Liver (tissue), 8 donors: ENCODE measurements at regions not wholly inside any gene's neighbourhood (a gene's known extent, or its start where the extent isn't known, plus 50 kb on each side); places are given as distances from the start of the nearest gene placed in this dataset.

Experiments
- DNase-seq: peaks from one replicate; pipeline ENCODE4 v3.0.0-alpha.2; 2017; ENCODE audit warnings: low spot score
- H3K27ac ChIP-seq, 2 donors: one replicate each; pipeline ENCODE4 v1.7.0; 2013; ENCODE audit warnings: inconsistent platforms in 2 of 2, low read length in 2 of 2, control low read depth in 1 of 2, low read depth in 1 of 2, mild to moderate bottlenecking in 1 of 2
- H3K27me3 ChIP-seq, 4 donors: one replicate each; pipeline versions ENCODE4 v1.6.1 to v1.7.0; 2013; ENCODE audit warnings: low read length in 3 of 4, inconsistent platforms in 1 of 4, mild to moderate bottlenecking in 1 of 4, moderate library complexity in 1 of 4; ENCODE audit not compliant: control insufficient read depth in 4 of 4, insufficient read depth in 4 of 4
- H3K36me3 ChIP-seq, 4 donors: one replicate each; pipeline versions ENCODE4 v1.6.1 to v1.7.0; 2013; ENCODE audit warnings: low read length in 3 of 4, mild to moderate bottlenecking in 3 of 4, low read depth in 1 of 4, moderate library complexity in 1 of 4; ENCODE audit not compliant: control insufficient read depth in 4 of 4, insufficient read depth in 3 of 4
- H3K4me1 ChIP-seq, 4 donors: one replicate each; pipeline versions ENCODE4 v1.6.1 to v1.7.0; 2013; ENCODE audit warnings: low read length in 3 of 4, mild to moderate bottlenecking in 3 of 4, moderate library complexity in 1 of 4; ENCODE audit not compliant: control insufficient read depth in 4 of 4, insufficient read depth in 4 of 4
- H3K4me3 ChIP-seq, 3 donors: one replicate each; pipeline versions ENCODE4 v1.6.1 to v1.7.0; 2013; ENCODE audit warnings: low read length in 3 of 3, control low read depth in 1 of 3, low read depth in 1 of 3, mild to moderate bottlenecking in 1 of 3
- H3K9ac ChIP-seq, 2 donors: one replicate each; pipeline ENCODE4 v1.7.0; 2013; ENCODE audit warnings: low read length in 2 of 2, mild to moderate bottlenecking in 2 of 2, moderate library complexity in 2 of 2, control low read depth in 1 of 2, low read depth in 1 of 2
- H3K9me3 ChIP-seq, 4 donors: one replicate each; pipeline versions ENCODE4 v1.6.1 to v1.7.0; 2013; ENCODE audit warnings: low read length in 3 of 4; ENCODE audit not compliant: control insufficient read depth in 4 of 4
- EGR1 ChIP-seq, 2 donors: IDR thresholded peaks; 2 replicates each; pipeline ENCODE4 v1.6.1; 2016 to 2018; ENCODE audit warnings: antibody characterized with exemption in 2 of 2, low read depth in 2 of 2
- HNF4A ChIP-seq, 2 donors: conservative IDR thresholded peaks; 2 replicates each; pipeline ENCODE4 v1.6.1; 2016; ENCODE audit warnings: antibody characterized with exemption in 2 of 2, mild to moderate bottlenecking in 2 of 2
- JUND ChIP-seq, 2 donors: IDR thresholded peaks; 2 replicates each; pipeline ENCODE4 v1.6.1; 2016; ENCODE audit warnings: antibody characterized with exemption in 2 of 2
- NR2F2 ChIP-seq: IDR thresholded peaks from 2 replicates; pipeline ENCODE4 v1.6.1; 2016; ENCODE audit warnings: antibody characterized with exemption
- RXRA ChIP-seq, 2 donors: IDR thresholded peaks; 2 replicates each; pipeline ENCODE4 v1.6.1; 2017 to 2018; ENCODE audit warnings: antibody characterized with exemption in 2 of 2, mild to moderate bottlenecking in 1 of 2
- SP1 ChIP-seq: IDR thresholded peaks from 2 replicates; pipeline ENCODE4 v1.6.1; 2018; ENCODE audit warnings: antibody characterized with exemption, mild to moderate bottlenecking
- TAF1 ChIP-seq: conservative IDR thresholded peaks from 2 replicates; pipeline ENCODE4 v1.6.1; 2016; ENCODE audit warnings: antibody characterized with exemption, mild to moderate bottlenecking
- WGBS: extraction: QIAGEN DNeasy Blood & Tissue Kit; methylation state at CpG from one replicate; pipeline ENCODE4 v1.1.7; 2013; 5-methylcytosine and 5-hydroxymethylcytosine counted together
- TF ChIP-seq, protein P1 (sequence below): IDR thresholded peaks from 2 replicates; pipeline ENCODE4 v1.6.1; 2016; ENCODE audit warnings: antibody characterized with exemption
- TF ChIP-seq, protein P2 (sequence below): IDR thresholded peaks from 2 replicates; pipeline ENCODE4 v1.6.1; 2016; ENCODE audit warnings: antibody characterized with exemption, mild to moderate bottlenecking
- TF ChIP-seq, protein P3 (sequence below): fragments of 150-350 bp; IDR thresholded peaks from 2 replicates; pipeline ENCODE4 v1.5.1; 2017; ENCODE audit warnings: improper control_type of control experiment, low read depth, low read length; ENCODE audit not compliant: missing input control
- TF ChIP-seq, protein P4 (sequence below): IDR thresholded peaks from 2 replicates; pipeline ENCODE4 v1.6.1; 2016; ENCODE audit warnings: antibody characterized with exemption
- TF ChIP-seq, protein P5 (sequence below): IDR thresholded peaks from 2 replicates; pipeline ENCODE4 v1.6.1; 2016; ENCODE audit warnings: antibody characterized with exemption
- donor health status: healthy.
- donor health status: healthy.
- donor health status: healthy.
- donor health status: healthy.
- donor health status: healthy.

DNA sequence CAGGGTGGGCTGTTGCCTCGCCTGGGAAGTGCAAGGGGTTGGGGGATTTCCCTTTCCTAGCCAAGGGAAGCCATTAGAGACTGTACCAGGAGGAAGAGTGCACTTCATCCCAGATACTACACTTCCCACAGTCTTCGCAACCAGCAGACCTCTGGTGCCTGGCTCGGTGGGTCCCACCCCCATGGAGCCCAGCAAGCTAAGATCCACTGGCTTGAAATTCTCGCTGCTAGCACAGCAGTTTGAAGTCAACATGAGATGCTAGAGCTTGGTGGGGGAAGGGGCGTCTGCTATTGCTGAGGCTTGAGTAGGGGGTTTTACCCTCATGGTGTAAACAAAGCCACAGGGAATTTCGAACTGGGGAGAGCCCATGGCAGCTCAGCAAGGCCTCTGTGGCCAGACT, 586.4 kb downstream of the HTR1A start:
- no peak for TF ChIP-seq JUND (IDR thresholded peaks at IDR 0.05)
- TF ChIP-seq TAF1 = no peak
- TF ChIP-seq, protein P1, sequence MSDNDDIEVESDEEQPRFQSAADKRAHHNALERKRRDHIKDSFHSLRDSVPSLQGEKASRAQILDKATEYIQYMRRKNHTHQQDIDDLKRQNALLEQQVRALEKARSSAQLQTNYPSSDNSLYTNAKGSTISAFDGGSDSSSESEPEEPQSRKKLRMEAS = no peak
- TF ChIP-seq SP1 = no peak
- TF ChIP-seq EGR1 (IDR thresholded peaks at IDR 0.05; ENCODE audit: low read depth in 2 of 2) = no peak
- no peak for TF ChIP-seq RXRA (IDR thresholded peaks at IDR 0.05)
- Histone ChIP-seq H3K4me3 (no peak overlapping the region), H3K9ac (no peak overlapping the region), H3K27me3 (no peaks in the 10 kb centered on the region), H3K4me1 (no peaks in the 10 kb centered on the region), H3K9me3 (no peaks in the 10 kb centered on the region), H3K36me3 (no peaks in the 10 kb centered on the region), H3K27ac (no peak overlapping the region)
- no peak for DNase-seq
- WGBS = 81% methylated on average over 6 of the region's 6 CpGs

DNA sequence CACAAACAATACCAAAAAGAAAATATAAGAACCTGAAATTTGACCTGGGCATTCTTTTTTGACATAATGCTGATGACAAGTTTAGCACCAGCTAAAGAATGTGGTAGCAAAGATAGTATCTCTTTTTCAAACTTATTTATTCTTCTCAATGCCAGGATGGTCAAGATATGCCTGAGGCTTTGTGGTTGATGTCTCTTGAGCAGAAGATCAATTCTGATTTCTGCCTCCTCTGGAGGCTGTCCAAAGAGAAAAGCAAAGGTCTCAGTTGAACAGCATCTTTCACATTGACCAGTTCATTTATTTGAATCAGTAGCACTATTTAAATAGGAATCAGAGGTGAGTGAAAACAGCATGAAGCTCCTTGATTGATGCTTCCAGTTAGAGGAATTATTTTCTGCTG, 588.2 kb downstream of the HTR1A start:
- Histone ChIP-seq H3K4me3 (no peak overlapping the region), H3K9me3 (no peaks in the 10 kb centered on the region), H3K36me3 (no peaks in the 10 kb centered on the region), H3K27ac (no peak overlapping the region), H3K4me1 (no peaks in the 10 kb centered on the region), H3K27me3 (no peaks in the 10 kb centered on the region), H3K9ac (no peak overlapping the region)
- DNase-seq = no peak
- TF ChIP-seq, protein P2, sequence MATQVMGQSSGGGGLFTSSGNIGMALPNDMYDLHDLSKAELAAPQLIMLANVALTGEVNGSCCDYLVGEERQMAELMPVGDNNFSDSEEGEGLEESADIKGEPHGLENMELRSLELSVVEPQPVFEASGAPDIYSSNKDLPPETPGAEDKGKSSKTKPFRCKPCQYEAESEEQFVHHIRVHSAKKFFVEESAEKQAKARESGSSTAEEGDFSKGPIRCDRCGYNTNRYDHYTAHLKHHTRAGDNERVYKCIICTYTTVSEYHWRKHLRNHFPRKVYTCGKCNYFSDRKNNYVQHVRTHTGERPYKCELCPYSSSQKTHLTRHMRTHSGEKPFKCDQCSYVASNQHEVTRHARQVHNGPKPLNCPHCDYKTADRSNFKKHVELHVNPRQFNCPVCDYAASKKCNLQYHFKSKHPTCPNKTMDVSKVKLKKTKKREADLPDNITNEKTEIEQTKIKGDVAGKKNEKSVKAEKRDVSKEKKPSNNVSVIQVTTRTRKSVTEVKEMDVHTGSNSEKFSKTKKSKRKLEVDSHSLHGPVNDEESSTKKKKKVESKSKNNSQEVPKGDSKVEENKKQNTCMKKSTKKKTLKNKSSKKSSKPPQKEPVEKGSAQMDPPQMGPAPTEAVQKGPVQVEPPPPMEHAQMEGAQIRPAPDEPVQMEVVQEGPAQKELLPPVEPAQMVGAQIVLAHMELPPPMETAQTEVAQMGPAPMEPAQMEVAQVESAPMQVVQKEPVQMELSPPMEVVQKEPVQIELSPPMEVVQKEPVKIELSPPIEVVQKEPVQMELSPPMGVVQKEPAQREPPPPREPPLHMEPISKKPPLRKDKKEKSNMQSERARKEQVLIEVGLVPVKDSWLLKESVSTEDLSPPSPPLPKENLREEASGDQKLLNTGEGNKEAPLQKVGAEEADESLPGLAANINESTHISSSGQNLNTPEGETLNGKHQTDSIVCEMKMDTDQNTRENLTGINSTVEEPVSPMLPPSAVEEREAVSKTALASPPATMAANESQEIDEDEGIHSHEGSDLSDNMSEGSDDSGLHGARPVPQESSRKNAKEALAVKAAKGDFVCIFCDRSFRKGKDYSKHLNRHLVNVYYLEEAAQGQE = no peak

DNA sequence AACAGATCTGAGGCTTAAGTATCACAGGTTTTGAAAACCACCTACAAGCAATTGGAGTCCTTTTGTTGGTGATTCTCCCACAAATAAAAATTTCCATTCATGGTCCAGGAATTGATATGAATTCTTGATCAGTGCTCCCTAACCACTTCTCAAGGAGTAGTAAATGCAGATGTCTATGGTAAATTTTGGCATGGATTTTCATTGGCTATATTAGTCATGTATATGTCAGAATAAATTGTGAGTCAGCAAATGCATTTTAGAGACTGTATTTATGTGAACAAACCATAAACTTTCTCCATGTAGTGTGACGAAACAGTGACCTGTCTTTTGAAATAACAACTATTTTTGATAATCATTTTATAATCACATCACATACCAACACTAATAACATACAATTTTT, 611.1 kb downstream of the HTR1A start:
- Histone ChIP-seq H3K4me3 (no peak overlapping the region), H3K9me3 (no peaks in the 10 kb centered on the region), H3K9ac (no peak overlapping the region), H3K4me1 (no peaks in the 10 kb centered on the region), H3K27ac (no peak overlapping the region), H3K36me3 (no peaks in the 10 kb centered on the region), H3K27me3 (no peaks in the 10 kb centered on the region)
- TF ChIP-seq HNF4A (conservative IDR thresholded peaks at IDR 0.05) = no peak
- TF ChIP-seq, protein P3, sequence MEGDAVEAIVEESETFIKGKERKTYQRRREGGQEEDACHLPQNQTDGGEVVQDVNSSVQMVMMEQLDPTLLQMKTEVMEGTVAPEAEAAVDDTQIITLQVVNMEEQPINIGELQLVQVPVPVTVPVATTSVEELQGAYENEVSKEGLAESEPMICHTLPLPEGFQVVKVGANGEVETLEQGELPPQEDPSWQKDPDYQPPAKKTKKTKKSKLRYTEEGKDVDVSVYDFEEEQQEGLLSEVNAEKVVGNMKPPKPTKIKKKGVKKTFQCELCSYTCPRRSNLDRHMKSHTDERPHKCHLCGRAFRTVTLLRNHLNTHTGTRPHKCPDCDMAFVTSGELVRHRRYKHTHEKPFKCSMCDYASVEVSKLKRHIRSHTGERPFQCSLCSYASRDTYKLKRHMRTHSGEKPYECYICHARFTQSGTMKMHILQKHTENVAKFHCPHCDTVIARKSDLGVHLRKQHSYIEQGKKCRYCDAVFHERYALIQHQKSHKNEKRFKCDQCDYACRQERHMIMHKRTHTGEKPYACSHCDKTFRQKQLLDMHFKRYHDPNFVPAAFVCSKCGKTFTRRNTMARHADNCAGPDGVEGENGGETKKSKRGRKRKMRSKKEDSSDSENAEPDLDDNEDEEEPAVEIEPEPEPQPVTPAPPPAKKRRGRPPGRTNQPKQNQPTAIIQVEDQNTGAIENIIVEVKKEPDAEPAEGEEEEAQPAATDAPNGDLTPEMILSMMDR = no peak
- TF ChIP-seq NR2F2 = no peak
- no peak for TF ChIP-seq TAF1
- TF ChIP-seq, protein P1 = no peak
- TF ChIP-seq, protein P4, sequence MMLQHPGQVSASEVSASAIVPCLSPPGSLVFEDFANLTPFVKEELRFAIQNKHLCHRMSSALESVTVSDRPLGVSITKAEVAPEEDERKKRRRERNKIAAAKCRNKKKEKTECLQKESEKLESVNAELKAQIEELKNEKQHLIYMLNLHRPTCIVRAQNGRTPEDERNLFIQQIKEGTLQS = no peak
- TF ChIP-seq, protein P5, sequence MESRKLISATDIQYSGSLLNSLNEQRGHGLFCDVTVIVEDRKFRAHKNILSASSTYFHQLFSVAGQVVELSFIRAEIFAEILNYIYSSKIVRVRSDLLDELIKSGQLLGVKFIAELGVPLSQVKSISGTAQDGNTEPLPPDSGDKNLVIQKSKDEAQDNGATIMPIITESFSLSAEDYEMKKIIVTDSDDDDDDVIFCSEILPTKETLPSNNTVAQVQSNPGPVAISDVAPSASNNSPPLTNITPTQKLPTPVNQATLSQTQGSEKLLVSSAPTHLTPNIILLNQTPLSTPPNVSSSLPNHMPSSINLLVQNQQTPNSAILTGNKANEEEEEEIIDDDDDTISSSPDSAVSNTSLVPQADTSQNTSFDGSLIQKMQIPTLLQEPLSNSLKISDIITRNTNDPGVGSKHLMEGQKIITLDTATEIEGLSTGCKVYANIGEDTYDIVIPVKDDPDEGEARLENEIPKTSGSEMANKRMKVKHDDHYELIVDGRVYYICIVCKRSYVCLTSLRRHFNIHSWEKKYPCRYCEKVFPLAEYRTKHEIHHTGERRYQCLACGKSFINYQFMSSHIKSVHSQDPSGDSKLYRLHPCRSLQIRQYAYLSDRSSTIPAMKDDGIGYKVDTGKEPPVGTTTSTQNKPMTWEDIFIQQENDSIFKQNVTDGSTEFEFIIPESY = no peak
- 88% methylated on average over 1 of the region's 1 CpG for WGBS
- no peak for DNase-seq
